Lower leg skin (tissue), 4 donors: ENCODE measurements at regions not wholly inside any gene's neighbourhood (a gene's known extent, or its start where the extent isn't known, plus 50 kb on each side); places are given as distances from the start of the nearest gene placed in this dataset.
"Not testable (repeated sequence)": the region's sequence is repeated elsewhere in the genome, so short reads cannot be mapped to it uniquely, and the experiment has no call there.

Experiments
- DNase-seq, 2 donors: peaks; one replicate each; pipeline ENCODE4 v3.0.0-alpha.2; 2019; ENCODE audit warnings: low spot score in 2 of 2
- H3K4me3 ChIP-seq: fragments of 200-600 bp; sonication (generic); 2 replicates; pipeline ENCODE4 v1.5.1; 2017; ENCODE audit warnings: mild to moderate bottlenecking, low read depth; ENCODE audit not compliant: poor library complexity, severe bottlenecking
- CTCF ChIP-seq, 3 donors: fragments of 450-650 bp; IDR thresholded peaks; one replicate each; pipeline ENCODE4 v1.5.1; 2016; ENCODE audit warnings: antibody characterized with exemption in 3 of 3, mild to moderate bottlenecking in 3 of 3, moderate library complexity in 2 of 3
- POLR2A ChIP-seq, 2 donors: fragments of 450-650 bp; IDR thresholded peaks; one replicate each; pipeline ENCODE4 v1.6.1; 2016 to 2017; ENCODE audit warnings: antibody characterized with exemption in 2 of 2, mild to moderate bottlenecking in 1 of 2, moderate library complexity in 1 of 2
- WGBS, 2 donors: methylation state at CpG; one replicate each; pipeline ENCODE4 v1.1.5; 2018; 5-methylcytosine and 5-hydroxymethylcytosine counted together
- intact Hi-C: fragments of 100-400 bp; cut with DNase I; formaldehyde crosslinking; loops from one replicate; pipeline ENCODE4 v1.15.0; 2023; ENCODE audit warnings: low total_unique reads

- no peak overlapping the region for H3K4me3 ChIP-seq
- TF ChIP-seq POLR2A (IDR thresholded peaks at IDR 0.05) = no peak
- no peak for DNase-seq
- intact Hi-C loops = no loop called here
- 87% methylated on average over 2 of the region's 2 CpGs for WGBS, 2 donors
Measured at GRCh38 chr4:120561648-120562047, 360.9 kb downstream of the PRDM5 start.

DNA sequence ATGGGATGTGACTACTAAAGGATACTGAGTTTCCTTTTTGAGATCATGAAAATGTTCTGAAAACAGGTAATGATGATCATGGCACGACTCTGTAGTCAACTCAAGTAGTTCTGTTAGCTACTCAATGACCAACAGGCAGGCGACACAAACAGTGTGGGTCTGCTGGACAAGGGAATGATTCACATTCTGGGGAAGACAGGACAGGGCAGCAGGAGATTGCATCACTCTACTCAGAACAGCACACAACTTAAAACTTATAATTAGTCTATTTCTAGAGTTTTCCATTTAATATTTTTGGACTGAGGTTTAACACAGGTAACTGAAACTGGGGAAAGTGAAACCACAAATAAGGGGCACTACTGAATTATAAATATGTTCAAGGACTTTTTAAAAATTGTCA is 365.2 kb downstream of the PRDM5 start:
- H3K4me3 ChIP-seq = no peak overlapping the region
- WGBS, 2 donors = 72 to 90% methylated on average over 2 of the region's 2 CpGs
- TF ChIP-seq POLR2A (IDR thresholded peaks at IDR 0.05) (no peak), CTCF (IDR thresholded peaks at IDR 0.05) (no peak)
- DNase-seq = no peak
- intact Hi-C loops = no loop called here

DNA sequence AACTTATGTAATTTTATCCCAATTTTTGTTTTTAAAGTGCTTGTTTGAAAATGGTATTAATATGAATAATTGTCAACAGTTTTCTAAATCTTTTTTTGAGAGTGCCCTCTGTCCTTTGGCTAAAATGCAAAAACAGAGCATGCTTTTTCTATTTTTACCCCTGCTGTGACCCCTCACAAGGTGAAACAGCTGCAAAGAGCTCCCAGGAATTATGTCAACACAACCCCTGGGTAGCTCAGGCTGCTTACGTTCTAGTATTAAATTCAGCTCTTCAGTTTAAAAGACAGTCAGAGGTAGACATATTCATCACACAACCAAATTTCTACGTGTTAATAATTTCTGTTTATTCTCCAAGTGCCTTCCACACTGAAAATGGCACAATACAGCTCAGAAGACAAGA is 367.5 kb downstream of the PRDM5 start:
- DNase-seq = no peak
- TF ChIP-seq CTCF (IDR thresholded peaks at IDR 0.05) (no peak), POLR2A (IDR thresholded peaks at IDR 0.05) (no peak)
- WGBS, 2 donors = 66 to 71% methylated on average over 2 of the region's 2 CpGs
- no peak overlapping the region for H3K4me3 ChIP-seq
- intact Hi-C loops = no loop called here

DNA sequence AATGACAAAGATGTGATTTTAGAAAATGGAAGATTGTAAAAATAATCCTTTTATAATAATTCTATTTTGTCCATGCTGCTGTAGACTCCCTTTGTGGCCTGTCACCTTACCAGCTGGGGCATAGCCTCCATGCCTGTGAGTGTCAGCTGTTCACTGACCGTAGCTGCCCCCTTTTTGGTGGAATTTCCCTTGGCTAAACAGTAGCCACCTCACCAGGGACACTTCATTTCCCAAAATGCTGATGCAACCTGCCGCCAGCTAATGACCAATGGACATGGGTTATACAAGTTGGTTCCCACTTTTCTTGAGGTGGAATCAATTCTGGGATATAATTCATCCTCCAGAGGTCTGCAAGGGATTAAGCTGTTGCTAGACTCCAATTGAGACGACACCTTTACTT is 368.4 kb downstream of the PRDM5 start:
- TF ChIP-seq CTCF (IDR thresholded peaks at IDR 0.05) = no peak
- no peak for TF ChIP-seq POLR2A (IDR thresholded peaks at IDR 0.05)
- H3K4me3 ChIP-seq = no peak overlapping the region
- no peak for DNase-seq
- WGBS, 2 donors = 81 to 84% methylated on average over 3 of the region's 3 CpGs
- intact Hi-C loops = no loop called here

GRCh38 chr4:120550624-120551220 is 371.8 kb downstream of the PRDM5 start:
- intact Hi-C loops, DNase-seq, H3K4me3 ChIP-seq: not testable (repeated sequence)
- 92 to 97% methylated on average over 8 to 16 of the region's 30 CpGs for WGBS, 2 donors

- no peak for DNase-seq
- H3K4me3 ChIP-seq = no peak overlapping the region
- TF ChIP-seq CTCF (IDR thresholded peaks at IDR 0.05) = no peak
- TF ChIP-seq POLR2A (IDR thresholded peaks at IDR 0.05) = no peak
- intact Hi-C loops = no loop called here
Measured at GRCh38 chr4:120549011-120549570, 373.4 kb downstream of the PRDM5 start.

GRCh38 chr4:120545391-120545790 is 377.1 kb downstream of the PRDM5 start:
- 83 to 87% methylated on average over 3 of the region's 3 CpGs for WGBS, 2 donors
- no peak for TF ChIP-seq CTCF (IDR thresholded peaks at IDR 0.05)
- TF ChIP-seq POLR2A (IDR thresholded peaks at IDR 0.05) = no peak
- intact Hi-C loops = no loop called here
- H3K4me3 ChIP-seq = no peak overlapping the region
- DNase-seq = no peak
